GM18870 (cell line): ENCODE measurements at regions not wholly inside any gene's neighbourhood (a gene's known extent, or its start where the extent isn't known, plus 50 kb on each side); places are given as distances from the start of the nearest gene placed in this dataset.
"Not testable (repeated sequence)": the region's sequence is repeated elsewhere in the genome, so short reads cannot be mapped to it uniquely, and the experiment has no call there.

Experiments used
- ATAC-seq: cut with Tn5 transposase; IDR thresholded peaks from one replicate; pipeline ENCODE4 v1.9.1; 2021; ENCODE audit warnings: moderate library complexity; ENCODE audit not compliant: unreplicated experiment

- ATAC-seq, result no peak
These were observed 433.2 kb downstream of the MAT2B start for GRCh38 chr5:163938595-163938994.

GRCh38 chr5:163941079-163941478, 435.7 kb downstream of the MAT2B start:
- no peak for ATAC-seq

GRCh38 chr5:163943546-163943945, 438.1 kb downstream of the MAT2B start:
- no peak for ATAC-seq

- ATAC-seq, result no peak
These were observed 439.3 kb downstream of the MAT2B start for GRCh38 chr5:163944738-163945137.

GRCh38 chr5:163947848-163948666, 442.6 kb downstream of the MAT2B start:
- no peak for ATAC-seq

GRCh38 chr5:163950248-163950647, 444.8 kb downstream of the MAT2B start:
- no peak for ATAC-seq

GRCh38 chr5:163951069-163951468, 445.6 kb downstream of the MAT2B start:
- no peak for ATAC-seq

- no peak for ATAC-seq
These were observed 448.5 kb downstream of the MAT2B start for GRCh38 chr5:163953901-163954300.

GRCh38 chr5:163961230-163961629, 455.8 kb downstream of the MAT2B start:
- ATAC-seq, result not testable (repeated sequence)

- ATAC-seq, result no peak
These were observed 458.5 kb downstream of the MAT2B start for GRCh38 chr5:163963881-163964280.

GRCh38 chr5:163964671-163965070, 459.3 kb downstream of the MAT2B start:
- ATAC-seq, result no peak

- ATAC-seq, result no peak
These were observed 461.8 kb downstream of the MAT2B start for GRCh38 chr5:163967268-163967667.

- ATAC-seq, result no peak
These were observed 463.2 kb downstream of the MAT2B start for GRCh38 chr5:163968651-163969050.

- ATAC-seq, result no peak
These were observed 471.3 kb downstream of the MAT2B start for GRCh38 chr5:163976696-163977095.

GRCh38 chr5:163978897-163979296, 473.5 kb downstream of the MAT2B start:
- ATAC-seq, result no peak

- ATAC-seq, result no peak
These were observed 483.1 kb downstream of the MAT2B start for GRCh38 chr5:163988566-163988965.

- no peak for ATAC-seq
These were observed 487.7 kb downstream of the MAT2B start for GRCh38 chr5:163993126-163993525.

- no peak for ATAC-seq
These were observed 489.8 kb downstream of the MAT2B start for GRCh38 chr5:163995206-163995605.

GRCh38 chr5:163997965-163998364, 492.5 kb downstream of the MAT2B start:
- ATAC-seq, result no peak

GRCh38 chr5:164000241-164000640, 494.8 kb downstream of the MAT2B start:
- ATAC-seq, result no peak

- no peak for ATAC-seq
These were observed 495.4 kb downstream of the MAT2B start for GRCh38 chr5:164000819-164001218.

- no peak for ATAC-seq
These were observed 496.8 kb downstream of the MAT2B start for GRCh38 chr5:164002214-164002613.

GRCh38 chr5:164002628-164003027, 497.2 kb downstream of the MAT2B start:
- ATAC-seq, result peak; percentile 80
